Bone marrow (tissue), 2 donors: ENCODE measurements at regions not wholly inside any gene's neighbourhood (a gene's known extent, or its start where the extent isn't known, plus 50 kb on each side); places are given as distances from the start of the nearest gene placed in this dataset.

ENCODE experiments used
- DNase-seq, 2 donors: peaks; one replicate each; lab custom pipeline; 2025; lab: John Stamatoyannopoulos, UW

DNA sequence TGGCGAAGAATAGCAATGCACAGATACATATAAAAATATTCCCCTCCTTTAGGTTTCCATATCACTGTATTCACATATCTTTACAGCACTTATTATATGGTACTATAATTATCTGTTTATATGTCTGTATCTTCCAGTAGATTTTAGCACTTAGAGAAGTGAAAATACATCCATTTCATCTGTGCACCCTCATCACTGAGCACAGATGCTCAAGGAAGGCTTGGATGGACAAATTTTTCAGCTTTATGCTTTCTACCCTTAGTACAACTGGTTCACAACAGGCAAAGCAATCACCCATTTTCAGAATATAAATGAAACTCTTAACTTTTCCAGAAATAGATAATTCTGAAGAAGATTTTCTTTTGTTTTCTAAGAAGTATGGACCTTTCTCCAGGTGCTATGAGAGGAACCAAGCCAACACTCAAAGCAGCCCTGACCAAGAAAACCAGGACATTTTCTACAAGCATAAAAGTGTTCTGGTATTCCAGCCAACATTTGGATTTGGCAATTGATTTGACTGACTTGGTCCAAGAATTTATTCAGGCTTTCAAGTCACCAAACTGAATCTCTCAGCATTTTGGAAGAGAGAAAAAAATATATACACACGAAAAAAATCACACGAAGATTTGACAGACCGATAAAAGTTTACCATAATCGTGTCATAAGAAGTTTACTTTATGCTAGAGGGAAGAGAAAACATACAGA, 170.2 kb upstream of the CD180 start:
- no peak for DNase-seq

GRCh38 chr5:67366276-67366675, 169.7 kb upstream of the CD180 start:
- no peak for DNase-seq

DNA sequence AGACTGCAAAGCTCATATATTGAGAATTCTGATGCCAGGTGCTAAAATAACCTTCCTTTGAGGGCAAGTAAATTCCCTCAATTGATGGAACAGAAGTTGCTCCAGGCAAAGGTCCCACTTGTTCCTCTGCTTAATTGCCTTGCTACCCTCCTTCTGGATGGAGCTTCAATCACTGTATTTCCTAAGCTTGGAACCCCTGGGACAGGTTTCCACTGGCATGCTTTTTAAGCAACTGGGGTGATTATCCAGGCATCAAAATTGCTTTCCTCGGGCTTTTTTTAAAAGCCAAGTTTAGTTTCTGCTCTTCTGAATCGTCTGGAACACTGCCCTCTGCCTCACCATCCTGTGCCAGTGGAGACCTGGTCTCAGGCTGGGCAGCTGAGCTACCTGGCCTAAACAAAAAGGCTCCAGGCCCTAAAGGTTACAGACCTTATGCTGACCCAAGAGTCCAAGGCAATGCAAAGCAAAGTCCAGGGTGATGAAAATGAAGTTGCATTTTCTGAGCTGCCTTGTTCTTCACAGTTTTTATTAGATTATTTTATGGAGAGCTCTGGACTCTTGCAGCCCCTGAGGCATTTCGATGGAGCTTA, 167.9 kb upstream of the CD180 start:
- no peak for DNase-seq

- DNase-seq = no peak
Observed at GRCh38 chr5:67363963-67364362, 167.4 kb upstream of the CD180 start.

- no peak for DNase-seq
Observed at GRCh38 chr5:67363180-67363709, 166.6 kb upstream of the CD180 start.

GRCh38 chr5:67361932-67362729, 165.5 kb upstream of the CD180 start:
- no peak for DNase-seq

DNA sequence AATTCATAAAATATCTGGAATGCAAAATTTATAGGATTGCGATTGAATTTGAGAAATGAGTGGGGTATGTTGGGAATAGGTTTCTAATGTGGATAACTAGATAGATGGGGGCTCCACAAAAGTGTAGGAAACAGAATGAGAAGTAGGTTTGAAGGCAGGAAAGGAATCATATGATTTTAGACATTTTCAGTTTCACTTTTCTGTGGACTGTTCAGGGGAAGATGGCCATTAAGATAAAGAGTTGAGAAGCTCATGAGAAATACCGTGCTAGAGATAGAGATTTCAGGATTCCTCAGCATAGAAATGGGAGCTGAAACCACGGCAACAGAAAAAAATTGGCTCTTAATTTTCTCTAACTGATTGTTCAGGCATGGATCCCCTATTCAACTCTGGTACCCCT, 163.4 kb upstream of the CD180 start:
- DNase-seq = peak in 1 of 2 donors; percentile 61

GRCh38 chr5:67358186-67358585, 161.6 kb upstream of the CD180 start:
- no peak for DNase-seq

- DNase-seq = no peak
Observed at GRCh38 chr5:67355120-67355713, 158.6 kb upstream of the CD180 start.

- no peak for DNase-seq
Observed at GRCh38 chr5:67353500-67354450, 157.2 kb upstream of the CD180 start.

GRCh38 chr5:67350618-67351201, 154.1 kb upstream of the CD180 start:
- peak in 1 of 2 donors; percentile 50 for DNase-seq

DNA sequence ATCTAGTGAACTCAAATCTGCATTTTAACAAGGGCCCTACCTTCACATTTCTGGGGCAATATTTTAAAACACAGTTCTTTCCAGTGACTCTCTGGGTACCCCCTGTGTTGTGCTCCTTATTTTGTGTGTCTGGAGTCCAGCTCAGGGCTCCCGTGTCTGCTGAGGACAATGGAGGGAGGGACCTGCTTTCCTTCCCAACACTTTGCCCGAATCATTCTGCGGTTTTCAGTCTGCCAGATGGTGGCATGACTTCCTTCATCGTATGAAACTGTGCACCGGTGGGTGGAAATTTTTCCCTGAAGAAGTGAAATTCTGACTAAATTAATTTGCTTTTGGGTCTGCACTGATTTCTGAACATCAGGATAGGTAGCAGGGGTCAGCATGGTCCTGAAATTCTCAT, 153.6 kb upstream of the CD180 start:
- peak in 1 of 2 donors; percentile 40 for DNase-seq

- no peak for DNase-seq
Observed at GRCh38 chr5:67347821-67348220, 151.2 kb upstream of the CD180 start.

DNA sequence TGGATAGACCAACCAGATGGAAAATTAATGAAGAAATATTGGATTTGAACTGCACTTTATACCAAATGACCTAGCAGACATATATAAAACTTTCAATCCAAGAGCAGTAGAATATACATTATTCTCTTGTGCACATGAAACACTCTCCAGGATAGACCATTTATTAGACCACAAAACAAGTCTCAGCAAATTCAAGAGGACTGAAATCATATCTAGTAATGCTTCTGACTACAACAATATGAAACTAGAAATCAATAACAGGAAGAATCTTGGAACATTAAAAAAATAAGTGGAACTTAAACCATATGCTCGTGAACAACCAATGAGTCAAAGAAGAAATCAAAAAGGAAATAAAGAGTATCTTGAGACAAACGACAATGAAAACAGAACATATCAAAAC, 150.0 kb upstream of the CD180 start:
- DNase-seq = no peak

DNA sequence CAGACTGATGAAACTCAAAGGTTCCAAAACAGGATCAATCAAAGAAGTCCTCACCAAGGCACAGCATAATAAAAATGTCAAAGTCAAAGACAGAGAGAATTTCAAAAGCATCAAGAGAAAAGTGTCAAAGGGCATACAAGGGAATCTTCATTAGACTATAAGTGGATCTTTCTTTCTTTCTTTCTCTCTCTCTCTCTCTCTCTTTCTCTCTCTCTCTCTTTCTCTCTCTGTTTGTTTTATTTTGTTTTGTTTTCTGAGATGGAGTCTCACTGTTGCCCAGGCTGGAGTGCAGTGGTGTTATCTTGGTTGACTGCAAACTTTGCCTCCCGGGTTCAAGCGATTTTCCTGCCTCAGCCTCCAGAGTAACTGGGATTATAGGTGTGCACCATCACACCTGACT, 148.3 kb upstream of the CD180 start:
- DNase-seq = no peak

- DNase-seq = no peak
Observed at GRCh38 chr5:67343835-67344234, 147.2 kb upstream of the CD180 start.

GRCh38 chr5:67341478-67341877, 144.9 kb upstream of the CD180 start:
- no peak for DNase-seq

GRCh38 chr5:67339219-67339767, 142.7 kb upstream of the CD180 start:
- no peak for DNase-seq

GRCh38 chr5:67338421-67338820, 141.8 kb upstream of the CD180 start:
- no peak for DNase-seq

DNA sequence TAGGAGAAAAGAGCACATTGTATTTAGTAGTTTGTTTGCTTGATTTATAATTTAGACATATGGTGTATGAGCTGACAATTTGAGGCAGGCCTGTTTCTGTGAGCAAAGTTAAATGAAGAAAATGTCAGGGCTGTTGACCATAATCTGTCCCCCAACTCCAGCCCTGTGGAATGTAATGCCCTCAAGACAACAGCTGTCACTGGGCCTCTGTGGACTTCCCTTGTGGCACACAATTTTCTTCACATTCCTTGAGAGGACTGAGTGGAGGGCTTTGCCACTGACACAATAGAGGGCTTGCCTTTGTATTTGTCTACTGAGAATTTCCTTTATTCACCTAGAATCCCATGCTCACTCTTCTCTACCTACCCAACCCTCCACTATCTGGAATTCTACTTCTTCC, 141.2 kb upstream of the CD180 start:
- no peak for DNase-seq

GRCh38 chr5:67335426-67335825, 138.8 kb upstream of the CD180 start:
- DNase-seq = no peak
